GM12878 (cell line): ENCODE measurements at regions not wholly inside any gene's neighbourhood (a gene's known extent, or its start where the extent isn't known, plus 50 kb on each side); places are given as distances from the start of the nearest gene placed in this dataset.

ENCODE experiments used
- ATAC-seq: fragments of 200-7000 bp; cut with Tn5 transposase; 3 replicates; pipeline ENCODE4 v1.9.1; 2020; ENCODE audit warnings: mild to moderate bottlenecking, moderate library complexity
- BruUV-seq: library from RNA; stranded (reverse); fragments of 400-500 nt; replicated peaks from 2 replicates; lab custom pipeline; 2021; lab: Mats Ljungman, UMichigan
- CTCF ChIA-PET: fragments of 300-600 bp; sonication (Branson Sonifier 250); formaldehyde crosslinking; extraction: SDS; loops from one replicate; lab custom pipeline; 2021; ENCODE audit warnings: inconsistent platforms; lab: Yijun Ruan, JAX
- POLR2A ChIA-PET: fragments of 350-600 bp; formaldehyde crosslinking; extraction: SDS; loops from one replicate; lab custom pipeline; 2021; ENCODE audit warnings: inconsistent platforms; lab: Charles Lee
- RAD21 ChIA-PET: fragments of 300-600 bp; sonication (Branson Sonifier 250); formaldehyde crosslinking; loops from one replicate; lab custom pipeline; 2023; ENCODE audit warnings: antibody characterized with exemption; ENCODE audit not compliant: unreplicated experiment; lab: Charles Lee
- SMC1A ChIA-PET: fragments of 300-600 bp; sonication (Branson Sonifier 250); formaldehyde crosslinking; loops from one replicate; lab custom pipeline; 2023; ENCODE audit not compliant: unreplicated experiment, uncharacterized antibody; lab: Charles Lee
- DNase-seq: peaks from one replicate; pipeline ENCODE4 v3.0.0-alpha.2; 2011; ENCODE audit warnings: low read depth, low spot score
- FAIRE-seq: peaks from 3 replicates; lab custom pipeline; 2011; peaks lifted over from hg19 to GRCh38; lab: Jason Lieb, UNC
- H2AFZ ChIP-seq: 2 replicates; pipeline ENCODE4 v1.6.0; 2011; ENCODE audit warnings: low read depth, low read length, control low read depth; ENCODE audit not compliant: control insufficient read depth
- H3K27ac ChIP-seq: 2 replicates; pipeline ENCODE4 v1.5.1; 2011; ENCODE audit warnings: control low read depth; ENCODE audit not compliant: control insufficient read depth, insufficient read depth
- H3K27me3 ChIP-seq, 2 experiments: replicated peaks in 1 of 2; 2 replicates each; pipeline versions ENCODE4 v1.6.0 to v1.6.1; 2011; ENCODE audit warnings: low read length in 1 of 2; ENCODE audit not compliant: control insufficient read depth in 2 of 2, insufficient read depth in 2 of 2
- H3K36me3 ChIP-seq, 2 experiments: 2 replicates each; pipeline ENCODE4 v1.5.1; 2011; ENCODE audit warnings: low read length in 1 of 2; ENCODE audit not compliant: control insufficient read depth in 2 of 2, insufficient read depth in 2 of 2
- H3K4me1 ChIP-seq: 2 replicates; pipeline ENCODE4 v1.6.1; 2011; ENCODE audit warnings: mild to moderate bottlenecking, low read length, moderate library complexity, mixed read lengths; ENCODE audit not compliant: control insufficient read depth, insufficient read depth
- H3K4me2 ChIP-seq: 2 replicates; pipeline ENCODE4 v1.6.0; 2011; ENCODE audit warnings: control low read depth; ENCODE audit not compliant: control insufficient read depth, insufficient read depth
- H3K4me3 ChIP-seq: fragments of 200-600 bp; sonication (generic); 2 replicates; pipeline ENCODE4 v1.5.1; 2016
- H3K79me2 ChIP-seq: 2 replicates; pipeline ENCODE4 v1.6.0; 2011; ENCODE audit warnings: low read length; ENCODE audit not compliant: control insufficient read depth, insufficient read depth
- H3K9ac ChIP-seq: 2 replicates; pipeline ENCODE4 v1.8.0; 2011; ENCODE audit warnings: low read length, control low read depth, mixed read lengths; ENCODE audit not compliant: control insufficient read depth, insufficient read depth
- H3K9me3 ChIP-seq: replicated peaks from 3 replicates; pipeline ENCODE4 v1.5.1; 2011; ENCODE audit warnings: mild to moderate bottlenecking, low read length; ENCODE audit not compliant: control insufficient read depth, insufficient read depth
- H4K20me1 ChIP-seq: 2 replicates; pipeline ENCODE4 v1.6.0; 2011; ENCODE audit not compliant: control insufficient read depth, insufficient read depth
- ATF2 ChIP-seq: IDR thresholded peaks from 2 replicates; pipeline ENCODE4 v1.6.1; 2012; ENCODE audit warnings: low read length, inconsistent platforms
- CHD4 ChIP-seq: fragments of 200-600 bp; sonication (generic); IDR thresholded peaks from 2 replicates; pipeline ENCODE4 v1.6.1; 2016; ENCODE audit warnings: mild to moderate bottlenecking
- ELK1 ChIP-seq: IDR thresholded peaks from 2 replicates; pipeline ENCODE4 v1.6.1; 2012; ENCODE audit warnings: low read depth, low read length, improper control_type of control experiment
- HCFC1 ChIP-seq: fragments of 150-350 bp; IDR thresholded peaks from 2 replicates; pipeline ENCODE4 v1.6.1; 2014; ENCODE audit warnings: low read length
- IKZF2 ChIP-seq, 2 experiments: fragments of 450-650 bp; IDR thresholded peaks; 2 replicates each; pipeline ENCODE4 v1.6.1; 2017; ENCODE audit warnings: mild to moderate bottlenecking in 2 of 2, moderate library complexity in 2 of 2
- JUNB ChIP-seq: IDR thresholded peaks from 2 replicates; pipeline ENCODE4 v1.6.1; 2016; ENCODE audit warnings: antibody characterized with exemption, mild to moderate bottlenecking
- NBN ChIP-seq: fragments of 450-650 bp; IDR thresholded peaks from 2 replicates; pipeline ENCODE4 v1.6.1; 2016
- POU2F2 ChIP-seq: IDR thresholded peaks from 3 replicates; pipeline ENCODE4 v1.6.1; 2011; ENCODE audit warnings: low read depth, mild to moderate bottlenecking, low read length, borderline replicate concordance
- RELA ChIP-seq: fragments of 450-650 bp; IDR thresholded peaks from 2 replicates; pipeline ENCODE4 v1.8.0; 2014; ENCODE audit warnings: borderline replicate concordance; ENCODE audit not compliant: partially characterized antibody
- RELB ChIP-seq: fragments of 450-650 bp; IDR thresholded peaks from 2 replicates; pipeline ENCODE4 v1.6.1; 2017; ENCODE audit warnings: low read depth, mild to moderate bottlenecking, moderate library complexity
- SIN3A ChIP-seq: IDR thresholded peaks from 2 replicates; pipeline ENCODE4 v1.6.1; 2012; ENCODE audit warnings: low read depth, low read length, improper control_type of control experiment
- SMAD1 ChIP-seq: fragments of 450-650 bp; IDR thresholded peaks from 2 replicates; pipeline ENCODE4 v1.6.1; 2018; ENCODE audit warnings: mild to moderate bottlenecking, low read depth; ENCODE audit not compliant: partially characterized antibody
- SMAD5 ChIP-seq: IDR thresholded peaks from 2 replicates; pipeline ENCODE4 v1.6.1; 2016; ENCODE audit warnings: antibody characterized with exemption, low read depth
- TAF1 ChIP-seq: IDR thresholded peaks from 2 replicates; pipeline ENCODE4 v1.6.1; 2011; ENCODE audit warnings: mild to moderate bottlenecking, low read depth, low read length, borderline replicate concordance
- TBL1XR1 ChIP-seq: IDR thresholded peaks from 2 replicates; pipeline ENCODE4 v1.6.1; 2012; ENCODE audit warnings: low read depth, low read length, improper control_type of control experiment
- YBX1 ChIP-seq: fragments of 450-650 bp; IDR thresholded peaks from 2 replicates; pipeline ENCODE4 v1.6.1; 2016; ENCODE audit warnings: antibody characterized with exemption
- ZBED1 ChIP-seq: IDR thresholded peaks from 2 replicates; pipeline ENCODE4 v1.6.1; 2016; ENCODE audit warnings: borderline replicate concordance
- ZBTB33 ChIP-seq: fragments of 450-650 bp; IDR thresholded peaks from 2 replicates; pipeline ENCODE4 v1.6.1; 2017; ENCODE audit warnings: mild to moderate bottlenecking
- ZNF274 ChIP-seq: IDR thresholded peaks from one replicate; pipeline ENCODE4 v1.8.0; 2011; ENCODE audit not compliant: insufficient read length, insufficient read depth
- WGBS: methylation state at CpG from one replicate; pipeline ENCODE4 v1.1.6; 2016; ENCODE audit warnings: low lambda C conversion rate; ENCODE audit not compliant: insufficient replicate concordance, insufficient coverage; ENCODE audit errors: missing lambda C conversion rate; 5-methylcytosine and 5-hydroxymethylcytosine counted together
- in situ Hi-C: fragments of 300-500 bp; cut with MboI; formaldehyde crosslinking; loops from 9 replicates; pipeline ENCODE4 v1.14.3; 2018; ENCODE audit warnings: mixed read lengths
- intact Hi-C: fragments of 100-400 bp; cut with micrococcal nuclease; formaldehyde crosslinking; loops from one replicate; pipeline ENCODE4 v1.14.2; 2022; ENCODE audit not compliant: unreplicated experiment

GRCh38 chr17:77620282-77620681, 338.2 kb upstream of the TNRC6C start:
- FAIRE-seq = no peak
- Histone ChIP-seq H3K9ac (no peak overlapping the region), H3K9me3 (no peaks in the 10 kb centered on the region; the same call in 2 of the 3 replicates), H3K4me2 (no peak overlapping the region), H3K36me3 (no peaks in the 10 kb centered on the region), H4K20me1 (no peaks in the 10 kb centered on the region), H2AFZ (no peak overlapping the region), H3K27me3 (no peaks in the 10 kb centered on the region; a peak in 1 of 4 replicates), H3K27ac (no peak overlapping the region), H3K4me1 (no peaks in the 10 kb centered on the region), H3K79me2 (no peaks in the 10 kb centered on the region), H3K4me3 (no peak overlapping the region)
- BruUV-seq = no TSS peak
- intact Hi-C loops (no loop called here), in situ Hi-C loops (no loop called here)
- 5% methylated on average over 5 of the region's 5 CpGs for WGBS
- ChIA-PET RAD21 (no interaction called here), POLR2A (no interaction called here), CTCF (no interaction called here), SMC1A (no interaction called here)
- DNase-seq = no peak
- TF ChIP-seq ZBTB33 (no peak), POU2F2 (no peak), TBL1XR1 (no peak), IKZF2 (IDR thresholded peaks at IDR 0.05) (no peak), RELA (no peak), ZNF274 (no peak), RELB (no peak), YBX1 (no peak), CHD4 (no peak), ZBED1 (no peak), JUNB (no peak), SMAD5 (no peak), SIN3A (no peak), NBN (no peak), HCFC1 (no peak), ELK1 (no peak), SMAD1 (no peak), ATF2 (no peak), TAF1 (no peak)
- no peak for ATAC-seq
